Sigmoid colon (tissue), 4 donors: ENCODE measurements at regions not wholly inside any gene's neighbourhood (a gene's known extent, or its start where the extent isn't known, plus 50 kb on each side); places are given as distances from the start of the nearest gene placed in this dataset.

Experiments used
- CTCF ChIP-seq, 4 experiments: fragments of 450-650 bp in 3 of 4; fragments of 200-600 bp in 1 of 4; IDR thresholded peaks; one replicate each; pipeline ENCODE4 v1.5.1; 2016 to 2019; ENCODE audit warnings: antibody characterized with exemption in 4 of 4, mild to moderate bottlenecking in 3 of 4, moderate library complexity in 2 of 4
- EP300 ChIP-seq, 4 donors: sonication (generic); formaldehyde crosslinking; IDR thresholded peaks; one replicate each; pipeline ENCODE4 v1.6.1; 2017; ENCODE audit warnings: antibody characterized with exemption in 4 of 4
- POLR2A ChIP-seq, 2 donors: fragments of 450-650 bp; IDR thresholded peaks; one replicate each; pipeline ENCODE4 v1.6.1; 2016; ENCODE audit warnings: antibody characterized with exemption in 2 of 2, mild to moderate bottlenecking in 2 of 2, moderate library complexity in 2 of 2

GRCh38 chr12:88935856-88936255 lies 355.6 kb upstream of the KITLG start:
- TF ChIP-seq CTCF (IDR thresholded peaks at IDR 0.05) (no peak), POLR2A (IDR thresholded peaks at IDR 0.05) (no peak), EP300 (IDR thresholded peaks at IDR 0.05) (no peak)
